Umbilical cord (tissue), 1 donor: ENCODE measurements at regions not wholly inside any gene's neighbourhood (a gene's known extent, or its start where the extent isn't known, plus 50 kb on each side); places are given as distances from the start of the nearest gene placed in this dataset.
A peak's percentile ranks its signal among the peaks of the same experiment; 100 is the strongest.
"Not testable (repeated sequence)": the region's sequence is repeated elsewhere in the genome, so short reads cannot be mapped to it uniquely, and the experiment has no call there.

Experiments
- DNase-seq: peaks from one replicate; pipeline ENCODE4 v3.0.0-alpha.2; 2015; ENCODE audit warnings: low spot score

DNA sequence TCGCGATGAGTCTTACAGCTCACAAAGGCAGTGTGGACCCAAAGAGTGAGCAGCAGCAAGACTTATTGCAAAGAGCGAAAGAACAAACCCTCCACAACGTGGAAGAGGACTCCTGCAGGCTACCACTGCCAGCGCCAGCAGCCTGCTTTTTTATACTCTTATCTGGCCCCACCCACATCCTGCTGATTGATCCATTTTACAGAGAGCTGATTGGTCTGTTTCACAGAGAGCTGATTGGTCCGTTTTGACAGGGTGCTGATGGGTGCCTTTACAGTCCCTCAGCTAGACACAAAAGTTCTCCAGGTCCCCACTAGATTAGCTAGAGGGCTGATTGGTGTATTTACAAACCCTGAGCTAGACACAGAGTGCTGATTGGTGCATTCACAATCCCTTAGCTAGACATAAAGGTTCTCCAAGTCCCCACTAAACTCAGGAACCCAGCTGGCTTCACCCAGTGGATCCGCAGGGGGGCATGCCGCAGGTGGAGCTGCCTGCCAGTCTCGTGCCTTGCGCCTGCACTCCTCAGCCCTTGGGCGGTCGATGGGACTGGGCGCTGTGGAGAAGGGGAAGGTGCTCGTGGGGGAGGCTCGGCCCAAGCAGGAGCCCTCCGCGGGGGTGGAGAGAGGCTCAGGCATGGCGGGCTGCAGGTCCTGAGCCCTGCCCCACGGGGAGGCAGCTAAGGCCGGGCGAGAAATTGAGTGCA, 75.7 kb downstream of the QDPR start:
- not testable (repeated sequence) for DNase-seq

DNA sequence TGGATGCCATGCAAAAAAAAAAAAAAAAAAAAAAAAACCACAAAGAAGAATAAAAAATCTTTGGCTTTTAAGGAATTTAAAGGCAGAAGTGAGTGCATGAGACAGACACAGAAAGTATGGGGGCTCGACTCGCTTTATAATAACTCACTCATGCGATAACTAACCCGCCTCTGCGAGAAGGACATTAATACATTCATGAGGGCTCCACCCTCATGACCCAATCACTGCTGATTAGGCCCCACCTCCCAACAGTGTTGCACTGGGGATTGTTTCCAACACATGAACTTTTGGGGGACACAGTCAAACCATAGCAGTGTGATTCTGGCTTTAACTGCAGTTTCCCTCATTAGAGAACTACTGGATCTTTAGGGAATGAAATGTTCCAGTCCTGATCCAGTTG, 78.1 kb downstream of the QDPR start:
- no peak for DNase-seq

- peak; percentile 83 for DNase-seq
These were observed 83.9 kb downstream of the QDPR start for GRCh38 chr4:17427991-17428390.

DNA sequence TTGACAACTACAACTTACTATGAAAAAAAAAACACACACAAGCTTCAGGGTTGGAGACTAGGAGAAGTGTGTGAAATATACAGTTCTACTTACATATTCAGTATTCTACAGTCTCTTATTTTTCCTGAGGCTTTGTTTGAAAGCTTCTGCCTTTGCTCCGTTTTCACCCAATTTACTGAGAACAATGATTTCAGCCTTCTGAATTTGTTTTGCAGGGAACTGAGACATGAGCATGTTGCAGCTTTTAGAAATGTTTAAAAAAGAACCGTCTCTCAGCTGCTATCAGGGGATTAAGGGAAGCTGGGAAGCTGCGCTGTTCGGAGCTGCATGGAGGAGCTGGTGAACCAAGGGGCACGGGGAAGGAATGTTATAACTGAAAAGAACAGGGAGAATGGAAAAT, 85.7 kb downstream of the QDPR start:
- peak; percentile 76 for DNase-seq

DNA sequence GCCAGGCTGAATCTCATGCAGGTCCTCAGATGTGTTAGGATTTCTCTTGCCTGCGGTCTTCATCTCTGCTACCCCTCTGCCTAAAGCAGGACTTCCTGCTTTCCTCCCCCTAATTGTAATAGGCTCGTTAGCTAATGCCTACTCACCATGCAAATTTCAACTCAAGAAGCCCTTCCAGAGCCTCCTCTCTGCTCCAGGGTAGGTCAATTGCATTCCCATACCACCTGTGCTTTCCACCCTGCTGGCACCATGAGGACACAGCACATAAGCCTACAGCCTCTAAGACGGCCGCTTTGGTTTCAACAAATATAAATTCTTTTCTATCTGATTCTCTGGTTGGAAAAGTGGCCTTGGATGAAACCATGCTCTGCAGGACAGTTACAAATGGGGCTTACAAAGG, 93.9 kb downstream of the QDPR start:
- no peak for DNase-seq

DNA sequence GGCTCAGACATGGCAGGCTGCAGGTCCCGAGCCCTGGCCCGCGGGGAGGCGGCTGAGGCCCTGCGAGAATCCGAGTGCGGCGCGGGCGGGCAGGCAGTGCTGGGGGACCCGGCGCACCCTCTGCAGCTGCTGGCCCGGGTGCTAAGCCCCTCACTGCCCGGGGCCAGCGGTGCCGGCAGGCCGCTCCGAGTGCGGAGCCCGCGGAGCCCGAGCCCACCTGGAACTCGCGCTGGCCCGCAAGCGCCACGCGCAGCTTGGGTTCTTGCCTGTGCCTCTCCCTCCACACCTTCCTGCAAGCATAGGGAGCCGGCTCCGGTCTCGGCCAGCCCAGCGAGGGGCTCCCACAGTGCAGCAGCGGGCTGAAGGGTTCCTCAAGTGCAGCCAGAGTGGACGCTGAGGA, 97.5 kb downstream of the QDPR start:
- no peak for DNase-seq

GRCh38 chr4:17400686-17401085, 111.2 kb downstream of the QDPR start:
- peak; percentile 74 for DNase-seq

GRCh38 chr4:17398805-17399204, 113.1 kb downstream of the QDPR start:
- no peak for DNase-seq

DNA sequence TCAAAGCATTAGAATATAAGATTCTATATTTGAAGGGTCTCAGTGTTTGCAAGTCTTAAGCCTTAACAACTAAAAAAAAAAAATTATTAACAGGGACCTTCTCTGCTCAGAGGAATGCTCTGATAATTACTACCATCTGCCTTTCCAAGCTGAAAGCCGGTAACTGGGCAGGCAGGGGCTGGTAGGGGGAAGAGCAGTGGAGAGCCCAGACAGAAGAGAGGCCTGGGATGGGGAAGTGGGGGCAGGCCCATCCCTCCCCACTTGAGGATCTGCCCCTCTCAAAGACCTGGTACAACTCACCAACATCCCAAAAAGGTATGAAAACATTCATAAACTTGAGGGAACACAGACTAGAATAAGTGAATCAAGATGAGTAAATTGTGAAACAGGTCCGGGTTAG, 113.9 kb downstream of the QDPR start:
- no peak for DNase-seq

DNA sequence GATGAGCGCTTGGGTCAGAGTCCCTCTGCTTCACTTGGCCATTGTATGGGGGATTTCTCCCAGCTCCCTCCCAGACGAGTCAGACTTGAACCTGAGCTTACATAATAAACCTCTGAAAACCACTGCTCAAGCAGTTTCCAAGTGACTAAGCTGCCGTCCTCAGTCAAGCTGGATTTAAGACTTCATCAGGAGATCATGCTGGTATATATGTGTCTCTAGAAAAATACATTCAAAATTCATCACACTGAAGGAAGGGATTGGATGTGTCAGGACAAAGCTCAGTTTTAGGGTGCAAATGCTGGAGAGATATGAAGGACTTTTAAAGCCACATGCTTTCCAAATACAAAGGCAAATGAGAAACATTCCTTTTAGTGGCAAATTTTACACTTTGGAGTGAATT, 114.3 kb downstream of the QDPR start:
- DNase-seq: peak; percentile 95

DNA sequence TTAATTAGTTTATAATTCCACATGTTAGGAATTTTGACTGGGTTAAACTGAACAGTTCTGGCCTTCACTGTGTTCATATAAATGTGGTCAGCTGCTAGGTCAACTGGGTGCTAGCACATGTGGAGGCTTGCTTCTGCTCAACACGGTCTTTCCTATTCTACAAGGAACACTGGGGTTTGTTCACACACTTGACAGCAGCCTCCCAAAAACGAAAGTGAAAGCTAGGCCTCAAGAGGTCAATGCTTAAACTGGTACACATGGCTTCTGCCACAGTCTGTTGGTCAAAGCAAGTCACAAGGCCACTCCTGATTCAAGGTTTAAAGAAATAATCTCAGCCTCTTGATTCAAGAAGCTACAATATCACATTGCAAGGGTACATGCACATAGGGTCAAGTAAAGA, 126.5 kb downstream of the QDPR start:
- no peak for DNase-seq

DNA sequence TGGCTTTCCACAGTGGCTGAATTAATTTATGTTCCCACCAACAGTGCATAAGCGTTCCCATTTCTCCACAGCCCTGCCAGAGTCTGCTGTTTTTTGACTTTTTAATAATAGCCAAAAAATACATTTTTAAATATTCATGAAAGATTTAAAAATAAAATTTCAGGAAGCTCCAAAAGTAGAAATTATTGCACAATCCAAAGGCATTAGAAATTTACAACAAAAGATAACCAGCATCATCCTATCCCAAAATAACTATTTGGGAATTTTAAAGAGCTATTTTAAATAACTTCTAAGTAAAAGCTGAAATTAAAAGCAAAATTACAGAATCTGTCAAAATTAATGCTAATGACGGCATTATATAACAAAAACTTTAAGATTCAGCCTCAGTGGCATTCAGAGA, 131.5 kb downstream of the QDPR start:
- no peak for DNase-seq

DNA sequence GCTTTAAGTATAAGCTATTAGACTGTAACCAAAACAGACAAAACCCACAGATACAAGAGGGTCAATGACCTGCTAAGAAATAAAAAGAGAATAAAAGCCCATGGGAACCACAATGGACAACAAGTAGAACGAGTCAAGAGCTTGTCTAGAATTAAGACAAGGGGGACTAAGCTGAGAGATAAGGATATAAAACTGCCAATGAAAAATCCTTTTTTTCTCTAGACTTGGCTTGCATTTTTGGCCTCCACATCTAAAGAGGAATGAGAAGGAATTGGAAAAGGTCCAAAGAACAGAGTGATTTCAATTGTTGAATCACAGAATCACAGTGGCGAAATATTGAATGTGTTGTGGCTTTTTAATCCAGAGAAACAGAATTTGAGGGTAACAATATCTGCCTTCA, 135.7 kb downstream of the QDPR start:
- peak; percentile 57 for DNase-seq

- DNase-seq: no peak
These were observed 138.2 kb downstream of the QDPR start for GRCh38 chr4:17373666-17374065.

DNA sequence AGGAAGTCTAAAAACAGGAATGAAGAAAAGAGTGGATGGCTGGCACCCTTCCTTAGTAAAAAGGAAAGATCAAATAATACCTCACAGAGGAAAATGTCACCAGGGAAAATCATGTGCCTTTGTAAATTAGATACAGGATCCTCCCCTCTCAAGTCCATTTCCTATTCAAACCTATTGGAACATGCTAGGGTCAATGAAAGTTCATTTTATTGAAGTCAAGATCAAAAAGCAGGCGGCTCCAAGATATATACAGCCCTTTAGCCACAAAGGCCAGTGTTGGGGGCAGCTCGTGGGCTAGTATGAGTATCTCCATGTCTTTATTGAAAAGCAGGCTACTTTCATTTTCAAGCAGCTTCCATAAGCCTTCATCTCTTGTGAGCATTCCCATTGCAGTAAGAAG, 141.1 kb downstream of the QDPR start:
- DNase-seq: no peak

- DNase-seq: no peak
These were observed 143.5 kb downstream of the QDPR start for GRCh38 chr4:17368408-17368807.

DNA sequence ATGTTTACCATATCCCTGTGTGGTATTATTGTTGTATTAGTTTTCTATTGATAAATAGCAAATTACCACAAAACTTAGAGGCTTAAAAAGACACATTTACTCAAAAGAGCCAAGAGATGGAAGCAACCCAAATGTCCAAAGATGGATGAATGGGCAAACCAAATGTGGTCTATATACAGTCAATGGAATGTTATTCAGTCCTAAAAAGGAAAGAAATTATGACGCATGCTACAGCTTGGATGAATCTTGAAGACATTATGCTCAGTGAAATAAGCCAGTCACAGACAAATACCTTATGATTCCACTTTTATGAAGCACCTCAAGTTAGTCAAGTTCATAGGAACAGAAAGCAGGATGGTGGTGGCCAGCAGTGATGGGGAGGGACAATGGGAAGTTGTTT, 144.7 kb downstream of the QDPR start:
- no peak for DNase-seq

DNA sequence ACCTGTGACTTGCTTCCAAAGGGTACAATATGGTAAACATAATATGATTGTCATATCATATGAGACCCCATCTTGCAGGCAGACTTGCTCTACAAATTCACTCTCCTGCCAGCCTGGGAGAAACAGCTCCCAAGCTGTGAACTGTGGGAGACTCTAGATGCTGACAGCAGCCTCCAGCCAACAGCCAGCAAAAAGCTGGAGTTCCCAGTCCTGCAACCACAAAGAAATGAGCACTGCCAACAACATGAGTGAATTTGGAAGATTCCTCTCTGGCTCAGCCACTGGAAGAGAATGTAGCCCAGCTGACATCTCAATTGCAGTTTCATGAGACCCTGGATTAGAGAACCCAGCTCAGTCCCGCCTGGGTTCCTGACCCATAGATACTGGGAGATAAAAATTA, 145.4 kb downstream of the QDPR start:
- DNase-seq: no peak

GRCh38 chr4:17362430-17362829, 149.5 kb downstream of the QDPR start:
- no peak for DNase-seq

DNA sequence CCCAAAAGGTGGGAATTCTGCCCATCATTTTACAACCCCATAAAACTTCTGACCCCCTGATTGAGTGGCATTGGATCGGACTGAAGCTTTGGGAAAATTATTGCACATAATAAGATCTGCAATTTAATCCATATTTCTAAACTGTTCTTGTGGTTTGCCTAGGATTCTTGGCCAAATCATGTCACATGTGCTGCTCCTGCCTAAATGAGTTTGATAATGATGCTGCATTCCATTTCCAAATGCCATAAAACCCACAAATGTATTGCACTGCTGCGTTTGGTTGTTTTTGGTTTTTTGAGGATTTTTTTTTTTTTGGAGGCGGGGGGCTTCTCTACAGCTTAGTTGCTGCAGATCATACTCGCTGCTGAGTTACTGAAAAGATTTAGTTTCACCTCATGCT, 153.6 kb downstream of the QDPR start:
- no peak for DNase-seq

- no peak for DNase-seq
These were observed 155.0 kb downstream of the QDPR start for GRCh38 chr4:17356926-17357325.

GRCh38 chr4:17352357-17352756, 159.5 kb downstream of the QDPR start:
- no peak for DNase-seq

DNA sequence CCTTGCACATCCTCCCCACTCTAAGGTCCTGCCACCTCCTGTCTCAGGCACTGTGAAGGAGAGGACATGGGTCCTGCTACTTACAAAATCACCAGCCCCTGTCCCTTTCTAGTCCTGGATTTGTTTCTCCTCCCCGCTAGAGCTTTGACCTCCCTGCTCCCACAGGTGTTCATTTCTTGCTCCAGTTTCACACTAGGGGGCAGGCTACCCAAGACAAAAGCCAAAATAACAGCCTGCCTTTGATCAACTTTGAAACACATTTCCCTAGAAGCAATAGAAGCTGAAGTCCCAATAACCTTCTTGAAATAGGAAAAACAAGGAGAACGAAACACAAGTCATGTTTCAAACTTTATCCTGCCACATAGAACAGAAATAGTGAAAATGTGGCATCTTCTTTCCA, 164.4 kb downstream of the QDPR start:
- peak; percentile 54 for DNase-seq

- DNase-seq: no peak
These were observed 172.5 kb downstream of the QDPR start for GRCh38 chr4:17339376-17339775.
